CD4-positive, alpha-beta memory T cell (primary cell): ENCODE measurements at regions not wholly inside any gene's neighbourhood (a gene's known extent, or its start where the extent isn't known, plus 50 kb on each side); places are given as distances from the start of the nearest gene placed in this dataset.

ENCODE experiments used
- CTCF ChIA-PET: fragments of 350-600 bp; sonication (Branson Sonifier 250); formaldehyde crosslinking; loops from one replicate; lab custom pipeline; 2021; ENCODE audit warnings: inconsistent platforms; ENCODE audit not compliant: partially characterized antibody; lab: Charles Lee
- POLR2A ChIA-PET: fragments of 350-600 bp; sonication (Branson Sonifier 250); formaldehyde crosslinking; loops from one replicate; lab custom pipeline; 2021; ENCODE audit not compliant: partially characterized antibody; lab: Charles Lee
- DNase-seq, 5 donors: peaks; one replicate each; pipeline versions ENCODE4 v3.0.0 to v3.0.0-alpha.2; 2020 to 2022; ENCODE audit warnings: mixed read lengths in 1 of 5
- H3K27ac ChIP-seq: one replicate; pipeline ENCODE4 v1.7.0; 2013; ENCODE audit warnings: low read depth, low read length
- H3K27me3 ChIP-seq: 2 replicates; pipeline ENCODE4 v1.7.0; 2013; ENCODE audit warnings: mild to moderate bottlenecking, low read length, moderate library complexity; ENCODE audit not compliant: insufficient read depth
- H3K36me3 ChIP-seq: 2 replicates; pipeline ENCODE4 v1.7.0; 2013; ENCODE audit warnings: mild to moderate bottlenecking, low read length, moderate library complexity; ENCODE audit not compliant: insufficient read depth
- H3K4me1 ChIP-seq: 2 replicates; pipeline ENCODE4 v1.7.0; 2013; ENCODE audit warnings: mild to moderate bottlenecking, low read length, moderate library complexity; ENCODE audit not compliant: insufficient read depth
- H3K4me3 ChIP-seq, 2 donors: one replicate each; pipeline ENCODE4 v1.7.0; 2013; ENCODE audit warnings: low read length in 2 of 2, mild to moderate bottlenecking in 1 of 2
- H3K9me3 ChIP-seq, 2 donors: one replicate each; pipeline ENCODE4 v1.7.0; 2013; ENCODE audit warnings: low read length in 2 of 2, control low read depth in 1 of 2; ENCODE audit not compliant: control insufficient read depth in 1 of 2
- H3K27ac Mint-ChIP-seq, 7 donors: one replicate each; pipeline ENCODE4 v1.8.0; 2020 to 2021; ENCODE audit warnings: mixed read lengths in 7 of 7, mild to moderate bottlenecking in 6 of 7, inconsistent platforms in 3 of 7, moderate library complexity in 3 of 7
- H3K27me3 Mint-ChIP-seq, 2 donors: one replicate each; pipeline ENCODE4 v1.8.0; 2020 to 2021; ENCODE audit warnings: mixed read lengths in 2 of 2
- H3K36me3 Mint-ChIP-seq, 2 donors: one replicate each; pipeline ENCODE4 v1.8.0; 2020 to 2021; ENCODE audit warnings: mixed read lengths in 2 of 2, inconsistent platforms in 1 of 2, mild to moderate bottlenecking in 1 of 2
- H3K4me1 Mint-ChIP-seq, 4 donors: one replicate each; pipeline ENCODE4 v1.8.0; 2020 to 2021; ENCODE audit warnings: mixed read lengths in 4 of 4, mild to moderate bottlenecking in 1 of 4
- H3K4me3 Mint-ChIP-seq, 8 donors: one replicate each; pipeline ENCODE4 v1.8.0; 2020 to 2021; ENCODE audit warnings: mixed read lengths in 8 of 8, mild to moderate bottlenecking in 7 of 8, moderate library complexity in 6 of 8, inconsistent platforms in 3 of 8
- H3K9me3 Mint-ChIP-seq, 8 donors: one replicate each; pipeline ENCODE4 v1.8.0; 2020 to 2021; ENCODE audit warnings: mixed read lengths in 8 of 8, mild to moderate bottlenecking in 5 of 8, inconsistent platforms in 3 of 8, moderate library complexity in 1 of 8
- intact Hi-C: fragments of 100-400 bp; cut with micrococcal nuclease; formaldehyde crosslinking; loops from one replicate; pipeline ENCODE4 v1.15.1; 2023

DNA sequence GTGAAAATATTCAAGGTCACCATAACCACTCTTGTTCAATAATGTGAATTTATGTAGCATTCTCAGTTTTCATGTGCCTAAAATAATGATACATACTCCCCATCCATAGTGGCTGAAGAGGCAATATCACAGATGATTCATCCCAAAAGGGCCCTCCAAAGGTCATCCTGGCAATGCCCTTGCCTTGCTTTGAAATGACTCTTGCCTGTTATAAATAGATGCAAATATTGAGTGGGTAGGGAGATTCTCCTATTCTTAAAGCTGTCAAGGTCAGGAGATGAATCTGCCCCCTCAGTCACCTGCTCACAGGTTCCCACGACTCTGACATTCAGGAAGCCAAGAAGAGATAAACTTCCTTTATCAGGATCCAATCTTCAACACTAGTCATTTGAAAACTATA lies 490.5 kb downstream of the TNS1 start:
- peaks cover 5% of the 10 kb centered on the region for H3K27me3 ChIP-seq
- peaks cover 0 to 2% (median 0%) of the 10 kb centered on the region in 8 donors for H3K9me3 Mint-ChIP-seq
- H3K9me3 ChIP-seq: no peaks in the 10 kb centered on the region
- peaks cover 0 to 5% (median 2%) of the 10 kb centered on the region in 4 donors for H3K4me1 Mint-ChIP-seq
- H3K4me3 ChIP-seq: no peak overlapping the region
- no peaks in the 10 kb centered on the region for H3K4me1 ChIP-seq
- CTCF ChIA-PET: no interaction called here
- no peak overlapping the region for H3K27ac ChIP-seq
- H3K36me3 ChIP-seq: no peaks in the 10 kb centered on the region
- H3K4me3 Mint-ChIP-seq: no peak overlapping the region
- no peak for DNase-seq
- intact Hi-C loops: loop anchor here (5.0 kb wide), 1 partner anchor 995 kb away; no protein-coding TSS in a partner anchor
- no peaks in the 10 kb centered on the region for H3K36me3 Mint-ChIP-seq
- POLR2A ChIA-PET: no interaction called here
- peaks cover 0 to 4% of the 10 kb centered on the region in 2 donors for H3K27me3 Mint-ChIP-seq
- H3K27ac Mint-ChIP-seq: no peak overlapping the region

DNA sequence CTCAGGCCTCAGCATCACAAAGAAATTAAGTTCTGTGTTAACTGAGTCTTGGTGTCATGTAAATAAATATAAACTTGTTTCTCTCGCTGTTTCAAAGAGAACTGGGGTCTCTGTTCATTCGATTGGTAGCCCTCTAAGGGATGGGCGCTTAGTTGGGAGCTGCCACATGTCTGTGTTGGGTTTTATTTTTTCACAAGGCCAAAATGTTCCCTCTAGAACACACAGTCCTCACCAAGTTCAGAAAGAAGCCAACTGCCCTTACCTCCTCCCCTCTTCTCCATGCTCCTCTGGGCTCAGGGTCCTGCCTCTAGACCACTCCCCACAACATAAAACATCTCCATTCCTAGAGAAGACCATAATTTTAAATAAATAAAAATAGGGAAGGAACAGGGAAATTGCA lies 490.9 kb downstream of the TNS1 start:
- Mint-ChIP-seq H3K4me1 (peaks cover 0 to 5% (median 2%) of the 10 kb centered on the region in 4 donors), H3K27ac (no peak overlapping the region), H3K4me3 (no peak overlapping the region), H3K36me3 (no peaks in the 10 kb centered on the region), H3K27me3 (peaks cover 0 to 4% of the 10 kb centered on the region in 2 donors), H3K9me3 (peaks cover 0 to 2% (median 0%) of the 10 kb centered on the region in 8 donors)
- POLR2A ChIA-PET: no interaction called here
- CTCF ChIA-PET: no interaction called here
- H3K4me3 ChIP-seq: no peak overlapping the region
- intact Hi-C loops: loop anchor here (2.0 to 5.0 kb wide), 2 partner anchors 829 to 995 kb away; no protein-coding TSS in a partner anchor
- no peak for DNase-seq
- no peaks in the 10 kb centered on the region for H3K4me1 ChIP-seq
- H3K9me3 ChIP-seq: no peaks in the 10 kb centered on the region
- H3K27ac ChIP-seq: no peak overlapping the region
- no peaks in the 10 kb centered on the region for H3K36me3 ChIP-seq
- H3K27me3 ChIP-seq: peaks cover 5% of the 10 kb centered on the region

DNA sequence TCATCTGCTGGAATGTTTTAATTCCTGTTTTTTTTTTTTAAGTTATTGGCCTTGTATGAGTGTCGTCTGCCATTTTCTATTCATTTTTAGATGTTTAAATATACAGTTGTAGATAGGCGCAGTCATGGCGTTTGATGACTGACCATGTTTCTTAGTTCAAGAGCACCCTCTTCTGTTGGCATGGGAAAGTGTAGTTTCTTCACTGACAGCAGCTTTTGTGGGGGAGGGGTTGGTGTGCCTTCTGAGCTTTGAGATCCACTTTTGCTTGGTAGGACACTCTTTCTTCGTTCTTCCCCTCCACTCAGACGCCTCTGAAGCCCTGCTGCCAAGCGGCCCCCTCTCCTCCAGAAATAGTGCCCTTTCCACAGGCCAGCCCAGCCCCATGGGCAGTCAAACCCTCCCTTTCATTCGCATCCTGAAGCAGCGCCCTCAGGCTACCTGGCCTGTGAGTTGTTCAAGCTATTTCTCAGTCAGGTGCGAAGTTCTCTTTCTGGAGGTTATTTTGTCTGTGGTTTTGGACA lies 492.0 kb downstream of the TNS1 start:
- H3K27me3 ChIP-seq: peaks cover 5% of the 10 kb centered on the region
- H3K4me1 ChIP-seq: no peaks in the 10 kb centered on the region
- intact Hi-C loops: loop anchor here (2.0 to 5.0 kb wide), 2 partner anchors 828 to 994 kb away; no protein-coding TSS in a partner anchor
- H3K27me3 Mint-ChIP-seq: peaks cover 0 to 4% of the 10 kb centered on the region in 2 donors
- peak in 4 of 5 donors; percentile 4 to 12 (median 6) for DNase-seq
- no peak overlapping the region for H3K27ac Mint-ChIP-seq
- H3K36me3 Mint-ChIP-seq: no peaks in the 10 kb centered on the region
- POLR2A ChIA-PET: no interaction called here
- no peak overlapping the region for H3K27ac ChIP-seq
- H3K4me3 Mint-ChIP-seq: no peak overlapping the region
- CTCF ChIA-PET: interaction anchor here (1.2 kb wide), 1 partner anchor 830 kb away, joined by 3 read pairs; no protein-coding TSS in a partner anchor
- H3K4me3 ChIP-seq: no peak overlapping the region
- peaks cover 0 to 5% (median 2%) of the 10 kb centered on the region in 4 donors for H3K4me1 Mint-ChIP-seq
- no peaks in the 10 kb centered on the region for H3K36me3 ChIP-seq
- no peaks in the 10 kb centered on the region for H3K9me3 ChIP-seq
- H3K9me3 Mint-ChIP-seq: peaks cover 0 to 2% (median 0%) of the 10 kb centered on the region in 8 donors

DNA sequence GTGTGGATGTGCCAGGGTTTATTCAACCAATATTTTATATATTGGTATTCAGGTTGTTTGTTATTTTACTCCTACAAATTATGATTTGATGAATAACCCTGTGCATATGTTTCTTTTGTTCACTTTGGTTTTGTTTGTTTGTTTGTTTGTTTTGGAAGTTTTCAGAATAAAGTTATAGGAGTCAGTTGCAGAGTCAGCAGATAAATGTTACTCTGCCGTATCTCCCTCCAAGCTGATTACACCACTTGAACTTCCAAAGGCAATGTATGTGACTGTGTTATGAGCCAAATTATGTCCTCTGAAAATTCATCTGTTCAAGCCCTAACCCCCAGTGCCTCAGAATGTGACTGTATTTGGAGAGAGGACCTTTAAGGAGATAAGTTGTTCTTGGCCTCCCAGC lies 497.5 kb downstream of the TNS1 start:
- ChIA-PET CTCF (no interaction called here), POLR2A (no interaction called here)
- no peak overlapping the region for H3K27ac Mint-ChIP-seq
- H3K4me1 Mint-ChIP-seq: peaks cover 0 to 2% (median 0%) of the 10 kb centered on the region in 4 donors
- H3K27me3 Mint-ChIP-seq: peaks cover 0 to 7% of the 10 kb centered on the region in 2 donors
- peaks cover 2% of the 10 kb centered on the region for H3K27me3 ChIP-seq
- no peaks in the 10 kb centered on the region for H3K36me3 ChIP-seq
- no peaks in the 10 kb centered on the region for H3K36me3 Mint-ChIP-seq
- H3K27ac ChIP-seq: no peak overlapping the region
- H3K4me1 ChIP-seq: no peaks in the 10 kb centered on the region
- H3K9me3 Mint-ChIP-seq: peaks cover 0 to 3% (median 0%) of the 10 kb centered on the region in 8 donors
- no peak for DNase-seq
- no peak overlapping the region for H3K4me3 Mint-ChIP-seq
- intact Hi-C loops: no loop called here
- no peak overlapping the region for H3K4me3 ChIP-seq
- H3K9me3 ChIP-seq: no peaks in the 10 kb centered on the region

DNA sequence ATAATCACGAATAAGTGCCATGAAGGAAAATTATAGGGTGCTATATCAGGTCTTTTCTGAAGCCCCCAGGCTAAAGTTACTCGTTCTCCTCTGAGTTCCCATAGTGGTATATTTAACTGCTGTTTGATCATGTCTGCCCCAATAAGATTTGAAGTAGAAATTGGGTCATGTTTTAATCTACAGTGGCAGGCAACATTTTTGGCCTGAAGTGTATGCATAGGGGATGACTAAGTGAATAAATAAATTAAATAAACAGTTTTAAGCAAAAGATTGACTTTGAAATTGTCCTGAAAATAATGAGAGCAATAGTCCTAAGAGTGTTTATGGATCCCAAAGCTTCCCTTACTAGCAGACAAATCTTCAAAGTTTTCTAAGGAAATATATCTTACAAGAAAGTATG lies 500.9 kb downstream of the TNS1 start:
- intact Hi-C loops: no loop called here
- Mint-ChIP-seq H3K27me3 (peaks cover 0 to 5% of the 10 kb centered on the region in 2 donors), H3K4me3 (no peak overlapping the region)

DNA sequence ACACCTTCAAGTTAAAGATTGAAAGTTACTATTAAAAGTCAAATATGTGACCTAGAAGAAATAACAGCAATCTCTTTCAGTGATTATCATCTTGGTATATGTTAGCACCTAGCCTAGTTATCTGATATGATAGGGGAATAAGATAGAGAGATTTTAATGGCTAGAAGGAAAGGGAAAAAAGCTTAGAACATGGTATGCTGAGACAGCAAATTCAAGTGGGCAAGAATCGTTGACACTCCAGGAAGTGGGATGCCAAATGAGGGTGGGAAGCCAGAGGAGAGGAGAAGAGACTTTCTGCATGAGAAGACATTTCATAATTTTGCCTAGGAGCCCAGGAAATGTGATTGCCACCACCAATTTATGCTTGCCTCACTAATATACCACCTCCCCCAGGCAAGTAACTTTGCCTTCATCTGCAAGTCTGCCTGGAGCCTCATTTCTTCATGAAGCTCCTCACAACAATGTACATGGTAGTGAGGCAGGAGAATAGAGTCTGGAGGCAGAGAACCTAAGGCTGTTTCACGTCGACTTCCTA lies 504.9 kb downstream of the TNS1 start:
- ChIA-PET CTCF (no interaction called here), POLR2A (no interaction called here)
- Histone ChIP-seq H3K4me1 (no peaks in the 10 kb centered on the region), H3K27me3 (no peaks in the 10 kb centered on the region), H3K27ac (no peak overlapping the region), H3K4me3 (no peak overlapping the region), H3K36me3 (no peaks in the 10 kb centered on the region), H3K9me3 (no peaks in the 10 kb centered on the region)
- no peaks in the 10 kb centered on the region for H3K4me1 Mint-ChIP-seq
- no peak overlapping the region for H3K4me3 Mint-ChIP-seq
- DNase-seq: no peak
- no peak overlapping the region for H3K27ac Mint-ChIP-seq
- intact Hi-C loops: no loop called here
- no peaks in the 10 kb centered on the region for H3K36me3 Mint-ChIP-seq
- peaks cover 0 to 2% of the 10 kb centered on the region in 2 donors for H3K27me3 Mint-ChIP-seq
- peaks cover 0 to 5% (median 1%) of the 10 kb centered on the region in 8 donors for H3K9me3 Mint-ChIP-seq

More for the DNA sequence above, 500.9 kb downstream of the TNS1 start:
- peaks cover 0 to 3% (median 0%) of the 10 kb centered on the region in 8 donors for H3K9me3 Mint-ChIP-seq
- no peak overlapping the region for H3K27ac Mint-ChIP-seq
- H3K4me3 ChIP-seq: no peak overlapping the region
- no peaks in the 10 kb centered on the region for H3K4me1 ChIP-seq
- DNase-seq: no peak
- no peak overlapping the region for H3K27ac ChIP-seq
- no peaks in the 10 kb centered on the region for H3K36me3 ChIP-seq
- CTCF ChIA-PET: no interaction called here
- H3K9me3 ChIP-seq: no peaks in the 10 kb centered on the region
- POLR2A ChIA-PET: no interaction called here
- no peaks in the 10 kb centered on the region for H3K36me3 Mint-ChIP-seq
- H3K27me3 ChIP-seq: no peaks in the 10 kb centered on the region
- peaks cover 0 to 2% (median 0%) of the 10 kb centered on the region in 4 donors for H3K4me1 Mint-ChIP-seq

DNA sequence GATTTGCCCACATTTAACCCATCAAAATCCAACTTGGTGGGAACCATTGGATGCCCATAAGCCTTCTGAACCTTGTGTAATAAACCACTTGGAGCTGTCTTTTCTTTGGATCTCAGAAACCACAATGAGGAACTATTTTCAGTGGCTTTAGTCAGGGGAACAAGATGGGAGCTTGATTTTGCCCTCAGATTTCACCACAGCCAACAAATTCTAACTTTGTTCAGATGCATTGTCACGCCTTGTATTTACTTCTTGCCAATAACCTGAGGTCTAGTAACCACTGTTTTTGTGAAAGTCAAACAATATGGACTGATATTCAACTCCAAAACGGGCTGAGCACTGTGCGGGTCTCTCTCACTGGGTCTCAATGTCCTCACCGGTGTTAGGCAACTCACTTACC lies 508.2 kb downstream of the TNS1 start:
- H3K9me3 Mint-ChIP-seq: peaks cover 0 to 5% (median 0%) of the 10 kb centered on the region in 8 donors
- Histone ChIP-seq H3K4me1 (no peaks in the 10 kb centered on the region), H3K27ac (no peak overlapping the region), H3K27me3 (no peaks in the 10 kb centered on the region), H3K4me3 (no peak overlapping the region), H3K9me3 (no peaks in the 10 kb centered on the region), H3K36me3 (no peaks in the 10 kb centered on the region)
- DNase-seq: no peak
- POLR2A ChIA-PET: no interaction called here
- intact Hi-C loops: no loop called here
- no peaks in the 10 kb centered on the region for H3K36me3 Mint-ChIP-seq
- H3K27ac Mint-ChIP-seq: no peak overlapping the region
- no peaks in the 10 kb centered on the region for H3K4me1 Mint-ChIP-seq
- no peak overlapping the region for H3K4me3 Mint-ChIP-seq
- CTCF ChIA-PET: no interaction called here
- peaks cover 0 to 2% of the 10 kb centered on the region in 2 donors for H3K27me3 Mint-ChIP-seq
